ENCODE measurements at regions not wholly inside any gene's neighbourhood (a gene's known extent, or its start where the extent isn't known, plus 50 kb on each side); places are given as distances from the start of the nearest gene placed in this dataset.
"Not testable (repeated sequence)": the region's sequence is repeated elsewhere in the genome, so short reads cannot be mapped to it uniquely, and the experiment has no call there.

- not testable (repeated sequence) for ATAC-seq (ENCODE audit: insufficient read depth, low read depth); DNase-seq; H3K79me2 ChIP-seq (ENCODE audit: insufficient read depth, low read length); H3K9ac ChIP-seq (ENCODE audit: low read depth, low read length); H3K36me3 ChIP-seq (ENCODE audit: insufficient read depth, low read length); H3K4me3 ChIP-seq (ENCODE audit: low read depth in 1 of 2, low read length in 2 of 2); H3K4me2 ChIP-seq (ENCODE audit: insufficient read depth, low read length); H4K20me1 ChIP-seq (ENCODE audit: insufficient read depth, low read length); H3K9me3 ChIP-seq (ENCODE audit: insufficient read depth, low read length, severe bottlenecking); H3K27me3 ChIP-seq (ENCODE audit: insufficient read depth, low read length, poor library complexity)
- peak overlapping the region; percentile 32; the same call in 1 of the 2 replicates for H3K27ac ChIP-seq (ENCODE audit: low read length)
- peaks cover 17% of the 10 kb centered on the region for H3K4me1 ChIP-seq (ENCODE audit: insufficient read depth, low read length)
- 0 out of 2 replicates have a peak overlapping the region, but pooled peaks have one; percentile 26 for H2AFZ ChIP-seq (ENCODE audit: low read depth, low read length)
These were observed 341.9 kb upstream of the SULF2 start for GRCh38 chr20:48127133-48127532.

DNA sequence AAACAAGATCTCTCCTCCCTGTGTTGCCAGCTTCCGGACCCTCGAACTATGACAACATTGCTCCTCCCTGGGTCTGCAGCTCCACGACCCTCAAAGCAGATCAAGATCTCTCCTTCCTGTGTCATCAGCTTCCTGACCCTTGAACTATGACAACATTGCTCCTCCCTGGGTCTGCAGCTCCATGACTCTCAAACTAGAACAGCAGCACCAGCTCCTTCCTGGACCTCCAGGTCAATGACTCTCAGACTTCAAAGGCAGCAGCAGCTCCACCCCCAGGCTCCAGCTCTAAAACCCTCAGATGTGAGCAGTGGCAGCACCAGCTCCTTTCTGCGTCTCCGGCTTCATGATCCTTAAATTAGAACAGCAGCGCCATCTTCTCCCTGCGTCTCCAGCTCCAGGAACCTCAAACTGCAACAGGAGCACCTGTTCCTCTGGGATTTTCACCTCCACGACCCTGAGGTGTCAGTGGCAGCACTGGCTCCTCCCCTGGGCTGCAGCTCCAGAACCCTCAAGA, 341.0 kb upstream of the SULF2 start:
- H3K36me3 ChIP-seq (ENCODE audit: insufficient read depth, low read length) = no peaks in the 10 kb centered on the region
- DNase-seq (peak; percentile 44), ATAC-seq (ENCODE audit: insufficient read depth, low read depth) (peak; percentile 68)
- H3K27ac ChIP-seq (ENCODE audit: low read length) = peak overlapping the region; percentile 46
- no peaks in the 10 kb centered on the region for H3K27me3 ChIP-seq (ENCODE audit: insufficient read depth, low read length, poor library complexity)
- TF ChIP-seq CTCF (IDR thresholded peaks at IDR 0.05; ENCODE audit: borderline replicate concordance, extremely low read depth, low read length, poor library complexity, severe bottlenecking) = no peak
- TF ChIP-seq EZH2 (IDR thresholded peaks at IDR 0.05; ENCODE audit: borderline replicate concordance, low read depth, low read length, severe bottlenecking) = no peak
- H2AFZ ChIP-seq (ENCODE audit: low read depth, low read length) = peak overlapping the region; percentile 67
- no peak overlapping the region for H3K4me2 ChIP-seq (ENCODE audit: insufficient read depth, low read length)
- H4K20me1 ChIP-seq (ENCODE audit: insufficient read depth, low read length) = no peaks in the 10 kb centered on the region
- H3K9me3 ChIP-seq (ENCODE audit: insufficient read depth, low read length, severe bottlenecking) = no peaks in the 10 kb centered on the region
- H3K9ac ChIP-seq (ENCODE audit: low read depth, low read length) = no peak overlapping the region
- H3K4me3 ChIP-seq (ENCODE audit: low read depth in 1 of 2, low read length in 2 of 2) = no peak overlapping the region
- peaks cover 17% of the 10 kb centered on the region for H3K4me1 ChIP-seq (ENCODE audit: insufficient read depth, low read length)
- H3K79me2 ChIP-seq (ENCODE audit: insufficient read depth, low read length) = no peaks in the 10 kb centered on the region

GRCh38 chr20:48124960-48125359, 339.7 kb upstream of the SULF2 start:
- H4K20me1 ChIP-seq (ENCODE audit: insufficient read depth, low read length) = no peaks in the 10 kb centered on the region
- H3K9me3 ChIP-seq (ENCODE audit: insufficient read depth, low read length, severe bottlenecking) = no peaks in the 10 kb centered on the region
- H3K27ac ChIP-seq (ENCODE audit: low read length) = no peak overlapping the region
- no peaks in the 10 kb centered on the region for H3K27me3 ChIP-seq (ENCODE audit: insufficient read depth, low read length, poor library complexity)
- H2AFZ ChIP-seq (ENCODE audit: low read depth, low read length) = no peak overlapping the region
- DNase-seq (no peak), ATAC-seq (ENCODE audit: insufficient read depth, low read depth) (no peak)
- no peak overlapping the region for H3K9ac ChIP-seq (ENCODE audit: low read depth, low read length)
- H3K4me1 ChIP-seq (ENCODE audit: insufficient read depth, low read length) = peaks cover 17% of the 10 kb centered on the region
- no peak overlapping the region for H3K4me2 ChIP-seq (ENCODE audit: insufficient read depth, low read length)
- no peak for TF ChIP-seq EZH2 (IDR thresholded peaks at IDR 0.05; ENCODE audit: borderline replicate concordance, low read depth, low read length, severe bottlenecking)
- TF ChIP-seq CTCF (IDR thresholded peaks at IDR 0.05; ENCODE audit: borderline replicate concordance, extremely low read depth, low read length, poor library complexity, severe bottlenecking) = no peak
- H3K4me3 ChIP-seq (ENCODE audit: low read depth in 1 of 2, low read length in 2 of 2) = no peak overlapping the region
- H3K79me2 ChIP-seq (ENCODE audit: insufficient read depth, low read length) = no peaks in the 10 kb centered on the region
- H3K36me3 ChIP-seq (ENCODE audit: insufficient read depth, low read length) = no peaks in the 10 kb centered on the region

DNA sequence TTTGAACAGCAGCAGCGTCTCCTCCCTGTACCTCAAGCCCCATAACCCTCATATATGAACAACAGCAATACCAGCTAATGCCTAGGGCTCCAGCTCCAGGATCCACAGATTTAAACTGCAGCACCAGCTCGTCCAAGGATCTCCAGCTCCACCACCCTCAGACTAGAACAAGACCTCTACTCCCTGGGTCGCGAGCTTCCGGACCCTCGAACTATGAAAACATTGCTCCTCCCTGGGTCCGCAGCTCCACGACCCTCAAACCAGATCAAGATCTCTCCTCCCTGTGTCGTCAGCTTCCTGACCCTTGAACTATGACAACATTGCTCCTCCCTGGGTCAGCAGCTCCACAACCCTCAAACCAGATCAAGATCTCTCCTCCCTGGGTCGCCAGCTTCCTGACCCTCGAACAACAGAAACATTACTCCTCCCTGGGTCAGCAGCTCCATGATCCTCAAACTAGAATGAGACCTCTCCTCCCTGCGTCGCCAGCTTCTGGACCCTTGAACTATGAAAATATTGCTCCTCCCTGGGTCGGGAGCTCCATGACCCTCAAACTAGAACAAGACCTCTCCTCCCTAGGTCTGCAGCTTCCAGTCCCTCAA, 339.0 kb upstream of the SULF2 start:
- H3K4me3 ChIP-seq (ENCODE audit: low read depth in 1 of 2, low read length in 2 of 2) = no peak overlapping the region
- H3K36me3 ChIP-seq (ENCODE audit: insufficient read depth, low read length) = no peaks in the 10 kb centered on the region
- no peaks in the 10 kb centered on the region for H3K9me3 ChIP-seq (ENCODE audit: insufficient read depth, low read length, severe bottlenecking)
- no peaks in the 10 kb centered on the region for H3K27me3 ChIP-seq (ENCODE audit: insufficient read depth, low read length, poor library complexity)
- no peaks in the 10 kb centered on the region for H3K79me2 ChIP-seq (ENCODE audit: insufficient read depth, low read length)
- H3K4me1 ChIP-seq (ENCODE audit: insufficient read depth, low read length) = peaks cover 17% of the 10 kb centered on the region
- 0 out of 2 replicates have a peak overlapping the region, but pooled peaks have one; percentile 2 for H3K27ac ChIP-seq (ENCODE audit: low read length)
- H3K9ac ChIP-seq (ENCODE audit: low read depth, low read length) = no peak overlapping the region
- DNase-seq = no peak
- H3K4me2 ChIP-seq (ENCODE audit: insufficient read depth, low read length) = no peak overlapping the region
- no peak for ATAC-seq (ENCODE audit: insufficient read depth, low read depth)
- H4K20me1 ChIP-seq (ENCODE audit: insufficient read depth, low read length) = no peaks in the 10 kb centered on the region
- TF ChIP-seq EZH2 (IDR thresholded peaks at IDR 0.05; ENCODE audit: borderline replicate concordance, low read depth, low read length, severe bottlenecking) (no peak), CTCF (IDR thresholded peaks at IDR 0.05; ENCODE audit: borderline replicate concordance, extremely low read depth, low read length, poor library complexity, severe bottlenecking) (no peak)
- no peak overlapping the region for H2AFZ ChIP-seq (ENCODE audit: low read depth, low read length)
